DOHH2 (cell line): ENCODE measurements at regions not wholly inside any gene's neighbourhood (a gene's known extent, or its start where the extent isn't known, plus 50 kb on each side); places are given as distances from the start of the nearest gene placed in this dataset.

Experiments used
- EZH2phosphoT487 ChIP-seq: fragments of 200-600 bp; sonication (generic); IDR thresholded peaks from 2 replicates; pipeline ENCODE4 v1.6.1; 2017; ENCODE audit warnings: borderline replicate concordance, mild to moderate bottlenecking, antibody characterized with exemption, low read length, moderate library complexity, mixed read lengths
- TF ChIP-seq, protein P1 (sequence below): fragments of 200-600 bp; sonication (generic); IDR thresholded peaks from one replicate; pipeline ENCODE4 v1.5.1; 2014; ENCODE audit warnings: antibody characterized with exemption, mild to moderate bottlenecking, low read depth, low read length; ENCODE audit not compliant: poor library complexity, severe bottlenecking

DNA sequence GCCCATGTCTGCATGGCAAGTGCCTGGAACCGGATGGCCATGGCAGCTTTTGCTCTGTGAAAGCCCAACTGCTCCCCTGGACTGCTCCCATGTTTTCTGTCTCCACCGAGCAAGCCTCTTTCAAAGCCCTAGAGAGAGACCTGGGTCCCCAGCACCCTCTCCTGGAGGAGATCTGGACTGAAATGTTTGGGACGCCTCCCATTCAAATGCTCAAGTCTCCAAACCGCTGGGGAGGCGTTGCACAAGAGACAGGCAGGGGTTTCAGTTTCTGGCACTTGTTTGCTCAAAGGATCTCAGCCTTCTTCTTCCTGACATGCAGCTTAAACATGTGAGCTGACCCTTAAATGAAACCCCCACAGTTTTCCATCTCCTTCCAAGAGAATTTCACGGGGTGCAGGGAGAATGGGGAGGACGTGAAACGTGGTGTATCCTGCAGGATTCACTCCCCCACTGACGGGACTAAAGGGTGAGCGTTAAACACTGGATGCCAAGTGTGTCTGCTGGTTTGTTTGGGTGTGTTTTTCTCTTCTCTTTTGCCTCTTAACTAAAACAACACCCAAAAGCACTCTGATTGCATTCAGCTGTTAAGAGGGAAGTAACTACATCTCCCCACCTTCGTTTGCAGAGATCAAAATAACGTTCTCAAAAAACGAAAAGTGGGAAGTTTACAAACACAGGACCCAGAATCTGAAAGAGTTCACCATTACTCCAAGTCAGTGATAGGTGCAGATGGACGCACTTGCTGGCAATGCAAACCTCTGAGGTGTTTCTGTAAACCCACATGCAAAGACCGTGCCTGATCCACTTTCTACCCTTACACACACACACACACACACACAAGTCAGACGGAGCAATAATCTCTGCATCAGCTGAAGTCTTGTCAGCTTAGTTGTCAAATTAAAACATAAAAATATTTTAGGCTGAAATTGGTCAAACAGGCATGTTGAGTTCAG is 256.9 kb downstream of the C16orf95 start:
- TF ChIP-seq, protein P1, sequence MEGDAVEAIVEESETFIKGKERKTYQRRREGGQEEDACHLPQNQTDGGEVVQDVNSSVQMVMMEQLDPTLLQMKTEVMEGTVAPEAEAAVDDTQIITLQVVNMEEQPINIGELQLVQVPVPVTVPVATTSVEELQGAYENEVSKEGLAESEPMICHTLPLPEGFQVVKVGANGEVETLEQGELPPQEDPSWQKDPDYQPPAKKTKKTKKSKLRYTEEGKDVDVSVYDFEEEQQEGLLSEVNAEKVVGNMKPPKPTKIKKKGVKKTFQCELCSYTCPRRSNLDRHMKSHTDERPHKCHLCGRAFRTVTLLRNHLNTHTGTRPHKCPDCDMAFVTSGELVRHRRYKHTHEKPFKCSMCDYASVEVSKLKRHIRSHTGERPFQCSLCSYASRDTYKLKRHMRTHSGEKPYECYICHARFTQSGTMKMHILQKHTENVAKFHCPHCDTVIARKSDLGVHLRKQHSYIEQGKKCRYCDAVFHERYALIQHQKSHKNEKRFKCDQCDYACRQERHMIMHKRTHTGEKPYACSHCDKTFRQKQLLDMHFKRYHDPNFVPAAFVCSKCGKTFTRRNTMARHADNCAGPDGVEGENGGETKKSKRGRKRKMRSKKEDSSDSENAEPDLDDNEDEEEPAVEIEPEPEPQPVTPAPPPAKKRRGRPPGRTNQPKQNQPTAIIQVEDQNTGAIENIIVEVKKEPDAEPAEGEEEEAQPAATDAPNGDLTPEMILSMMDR = no peak
- TF ChIP-seq EZH2phosphoT487 = no peak
